Progenitor cell of endocrine pancreas (in vitro differentiated cells): ENCODE measurements at regions not wholly inside any gene's neighbourhood (a gene's known extent, or its start where the extent isn't known, plus 50 kb on each side); places are given as distances from the start of the nearest gene placed in this dataset.

Source experiments
- DNase-seq: peaks from one replicate; pipeline ENCODE4 v3.0.0; 2021; ENCODE audit warnings: low spot score; ENCODE audit not compliant: unreplicated experiment
- H3K27ac Mint-ChIP-seq: 2 replicates; pipeline ENCODE4 v1.8.0; 2021; ENCODE audit warnings: mild to moderate bottlenecking, moderate library complexity, mixed read lengths
- H3K27me3 Mint-ChIP-seq: 2 replicates; pipeline ENCODE4 v1.8.0; 2021; ENCODE audit warnings: mixed read lengths
- H3K36me3 Mint-ChIP-seq: 2 replicates; pipeline ENCODE4 v1.8.0; 2022; ENCODE audit warnings: mixed read lengths; ENCODE audit not compliant: insufficient read depth
- H3K4me1 Mint-ChIP-seq: 2 replicates; pipeline ENCODE4 v1.8.0; 2021; ENCODE audit warnings: low read depth, mixed read lengths
- H3K4me3 Mint-ChIP-seq: 2 replicates; pipeline ENCODE4 v1.8.0; 2021; ENCODE audit warnings: low read depth, mild to moderate bottlenecking, moderate library complexity, mixed read lengths
- H3K9me3 Mint-ChIP-seq: 2 replicates; pipeline ENCODE4 v1.8.0; 2021; ENCODE audit warnings: low read depth, mixed read lengths
- CTCF ChIP-seq: fragments of 200-600 bp; sonication (generic); IDR thresholded peaks from one replicate; pipeline ENCODE4 v1.5.0; 2021; ENCODE audit warnings: antibody characterized with exemption, mild to moderate bottlenecking; ENCODE audit not compliant: unreplicated experiment

GRCh38 chr2:217076657-217077232 lies 216.9 kb upstream of the TNP1 start:
- no peak for DNase-seq
- Mint-ChIP-seq H3K27ac (no peak overlapping the region), H3K4me3 (no peak overlapping the region), H3K27me3 (peaks cover 10% of the 10 kb centered on the region), H3K4me1 (no peaks in the 10 kb centered on the region), H3K9me3 (no peaks in the 10 kb centered on the region), H3K36me3 (no peaks in the 10 kb centered on the region)
- no peak for TF ChIP-seq CTCF

- H3K4me3 Mint-ChIP-seq: no peak overlapping the region
- H3K27me3 Mint-ChIP-seq: peaks cover 10% of the 10 kb centered on the region
- no peaks in the 10 kb centered on the region for H3K4me1 Mint-ChIP-seq
- DNase-seq: no peak
- no peaks in the 10 kb centered on the region for H3K36me3 Mint-ChIP-seq
- no peaks in the 10 kb centered on the region for H3K9me3 Mint-ChIP-seq
- TF ChIP-seq CTCF: no peak
- H3K27ac Mint-ChIP-seq: no peak overlapping the region
Measured at GRCh38 chr2:217076058-217076435, 216.2 kb upstream of the TNP1 start.

GRCh38 chr2:217075268-217076057 lies 215.6 kb upstream of the TNP1 start:
- Mint-ChIP-seq H3K9me3 (no peaks in the 10 kb centered on the region), H3K27me3 (peaks cover 10% of the 10 kb centered on the region), H3K36me3 (no peaks in the 10 kb centered on the region), H3K4me3 (no peak overlapping the region), H3K27ac (peak overlapping the region; percentile 66), H3K4me1 (peaks cover 4% of the 10 kb centered on the region)
- DNase-seq: no peak
- no peak for TF ChIP-seq CTCF

GRCh38 chr2:217074576-217075255 lies 214.9 kb upstream of the TNP1 start:
- Mint-ChIP-seq H3K27ac (peak overlapping the region; percentile 66), H3K27me3 (peaks cover 10% of the 10 kb centered on the region), H3K36me3 (no peaks in the 10 kb centered on the region), H3K4me3 (no peak overlapping the region), H3K4me1 (peaks cover 4% of the 10 kb centered on the region), H3K9me3 (no peaks in the 10 kb centered on the region)
- no peak for DNase-seq
- TF ChIP-seq CTCF: no peak

GRCh38 chr2:217071416-217071815 lies 211.6 kb upstream of the TNP1 start:
- H3K27ac Mint-ChIP-seq: no peak overlapping the region
- peaks cover 5% of the 10 kb centered on the region for H3K9me3 Mint-ChIP-seq
- no peak for TF ChIP-seq CTCF
- H3K36me3 Mint-ChIP-seq: peaks cover 2% of the 10 kb centered on the region
- no peak for DNase-seq
- no peak overlapping the region for H3K4me3 Mint-ChIP-seq
- peaks cover 4% of the 10 kb centered on the region for H3K4me1 Mint-ChIP-seq
- H3K27me3 Mint-ChIP-seq: peaks cover 10% of the 10 kb centered on the region
